Neural progenitor cell (in vitro differentiated cells): ENCODE measurements at regions not wholly inside any gene's neighbourhood (a gene's known extent, or its start where the extent isn't known, plus 50 kb on each side); places are given as distances from the start of the nearest gene placed in this dataset.

Experiments
- DNase-seq: peaks from one replicate; pipeline ENCODE4 v3.0.0-alpha.2; 2016; ENCODE audit warnings: low spot score
- H2AFZ ChIP-seq: fragments of 200-600 bp; sonication (generic); replicated peaks from 2 replicates; pipeline ENCODE4 v1.6.1; 2016; ENCODE audit warnings: antibody characterized with exemption
- H3F3A ChIP-seq: fragments of 200-600 bp; sonication (generic); 2 replicates; pipeline ENCODE4 v1.6.1; 2016; ENCODE audit warnings: antibody characterized with exemption, low read depth
- H3K27ac ChIP-seq: fragments of 200-600 bp; sonication (generic); 2 replicates; pipeline ENCODE4 v1.5.1; 2016; ENCODE audit warnings: mild to moderate bottlenecking
- H3K27me3 ChIP-seq: fragments of 200-600 bp; sonication (generic); 2 replicates; pipeline ENCODE4 v1.6.1; 2016; ENCODE audit warnings: mild to moderate bottlenecking, moderate library complexity
- H3K36me3 ChIP-seq: fragments of 200-600 bp; sonication (generic); 2 replicates; pipeline ENCODE4 v1.5.1; 2016
- H3K4me1 ChIP-seq: fragments of 200-600 bp; sonication (generic); 2 replicates; pipeline ENCODE4 v1.6.1; 2016; ENCODE audit warnings: mixed run types
- H3K4me2 ChIP-seq: fragments of 200-600 bp; sonication (generic); 2 replicates; pipeline ENCODE4 v1.6.1; 2016
- H3K4me3 ChIP-seq: fragments of 200-600 bp; sonication (generic); 2 replicates; pipeline ENCODE4 v1.5.1; 2016
- H3K79me2 ChIP-seq: fragments of 200-600 bp; sonication (generic); 2 replicates; pipeline ENCODE4 v1.6.1; 2016; ENCODE audit warnings: low read depth
- H3K9ac ChIP-seq: fragments of 200-600 bp; sonication (generic); 2 replicates; pipeline ENCODE4 v1.6.1; 2016
- H3K9me3 ChIP-seq: fragments of 200-600 bp; sonication (generic); 2 replicates; pipeline ENCODE4 v1.5.1; 2016; ENCODE audit warnings: low read depth
- H4K20me1 ChIP-seq: fragments of 200-600 bp; sonication (generic); 2 replicates; pipeline ENCODE4 v1.6.1; 2016; ENCODE audit warnings: low read depth
- H3K27ac Mint-ChIP-seq: 3 replicates; pipeline ENCODE4 v1.8.0; 2021; ENCODE audit warnings: mixed read lengths
- H3K27me3 Mint-ChIP-seq: 2 replicates; pipeline ENCODE4 v1.8.0; 2022; ENCODE audit warnings: low read depth, mild to moderate bottlenecking, inconsistent platforms, moderate library complexity, mixed read lengths; ENCODE audit not compliant: insufficient read depth
- H3K36me3 Mint-ChIP-seq: 3 replicates; pipeline ENCODE4 v1.8.0; 2021; ENCODE audit warnings: mixed read lengths
- H3K4me1 Mint-ChIP-seq: 3 replicates; pipeline ENCODE4 v1.8.0; 2021; ENCODE audit warnings: mixed read lengths
- H3K4me3 Mint-ChIP-seq: 3 replicates; pipeline ENCODE4 v1.8.0; 2021; ENCODE audit warnings: mild to moderate bottlenecking, moderate library complexity, mixed read lengths
- H3K9me3 Mint-ChIP-seq: 3 replicates; pipeline ENCODE4 v1.8.0; 2020; ENCODE audit warnings: mixed read lengths
- CTCF ChIP-seq: fragments of 200-600 bp; sonication (generic); IDR thresholded peaks from 2 replicates; pipeline ENCODE4 v1.5.1; 2017; ENCODE audit warnings: antibody characterized with exemption, mild to moderate bottlenecking
- EZH2 ChIP-seq: fragments of 200-600 bp; sonication (generic); IDR thresholded peaks from 2 replicates; pipeline ENCODE4 v1.6.1; 2017; ENCODE audit warnings: antibody characterized with exemption, mild to moderate bottlenecking, moderate library complexity
- EZH2phosphoT487 ChIP-seq: fragments of 200-600 bp; sonication (generic); IDR thresholded peaks from 2 replicates; pipeline ENCODE4 v1.6.1; 2017; ENCODE audit warnings: antibody characterized with exemption

GRCh38 chr13:50390503-50391248 is 375.4 kb downstream of the KCNRG start:
- H3K9ac ChIP-seq, result no peak overlapping the region
- peaks cover 25% of the 10 kb centered on the region for H3F3A ChIP-seq
- Mint-ChIP-seq H3K9me3 (no peaks in the 10 kb centered on the region), H3K4me1 (peaks cover 48% of the 10 kb centered on the region), H3K27me3 (peaks cover 3% of the 10 kb centered on the region), H3K36me3 (no peaks in the 10 kb centered on the region), H3K4me3 (no peak overlapping the region), H3K27ac (no peak overlapping the region)
- H3K79me2 ChIP-seq, result no peaks in the 10 kb centered on the region
- no peak overlapping the region for H3K4me2 ChIP-seq
- no peak overlapping the region for H2AFZ ChIP-seq
- H3K4me1 ChIP-seq, result peaks cover 47% of the 10 kb centered on the region
- no peaks in the 10 kb centered on the region for H3K27me3 ChIP-seq
- no peak for TF ChIP-seq EZH2
- TF ChIP-seq CTCF, result no peak
- no peak for TF ChIP-seq EZH2phosphoT487
- DNase-seq, result no peak
- no peaks in the 10 kb centered on the region for H3K36me3 ChIP-seq
- H3K9me3 ChIP-seq, result no peaks in the 10 kb centered on the region
- H4K20me1 ChIP-seq, result no peaks in the 10 kb centered on the region
- H3K4me3 ChIP-seq, result no peak overlapping the region
- H3K27ac ChIP-seq, result no peak overlapping the region

- no peak overlapping the region for H3K27ac ChIP-seq
- no peaks in the 10 kb centered on the region for H3K79me2 ChIP-seq
- peaks cover 30% of the 10 kb centered on the region for H3K4me1 Mint-ChIP-seq
- no peaks in the 10 kb centered on the region for H3K36me3 ChIP-seq
- H3K27me3 ChIP-seq, result no peaks in the 10 kb centered on the region
- H3K36me3 Mint-ChIP-seq, result peaks cover 3% of the 10 kb centered on the region
- H4K20me1 ChIP-seq, result no peaks in the 10 kb centered on the region
- H3K4me1 ChIP-seq, result peaks cover 28% of the 10 kb centered on the region
- TF ChIP-seq CTCF (no peak), EZH2phosphoT487 (no peak), EZH2 (no peak)
- no peak overlapping the region for H2AFZ ChIP-seq
- no peak overlapping the region for H3K4me2 ChIP-seq
- no peak overlapping the region for H3K9ac ChIP-seq
- no peak overlapping the region for H3K27ac Mint-ChIP-seq
- H3K4me3 Mint-ChIP-seq, result no peak overlapping the region
- peaks cover 10% of the 10 kb centered on the region for H3K9me3 Mint-ChIP-seq
- no peak overlapping the region for H3K4me3 ChIP-seq
- H3K27me3 Mint-ChIP-seq, result peaks cover 7% of the 10 kb centered on the region
- H3F3A ChIP-seq, result peaks cover 14% of the 10 kb centered on the region
- H3K9me3 ChIP-seq, result no peaks in the 10 kb centered on the region
- DNase-seq, result no peak
Measured at GRCh38 chr13:50392977-50393376, 377.7 kb downstream of the KCNRG start.

DNA sequence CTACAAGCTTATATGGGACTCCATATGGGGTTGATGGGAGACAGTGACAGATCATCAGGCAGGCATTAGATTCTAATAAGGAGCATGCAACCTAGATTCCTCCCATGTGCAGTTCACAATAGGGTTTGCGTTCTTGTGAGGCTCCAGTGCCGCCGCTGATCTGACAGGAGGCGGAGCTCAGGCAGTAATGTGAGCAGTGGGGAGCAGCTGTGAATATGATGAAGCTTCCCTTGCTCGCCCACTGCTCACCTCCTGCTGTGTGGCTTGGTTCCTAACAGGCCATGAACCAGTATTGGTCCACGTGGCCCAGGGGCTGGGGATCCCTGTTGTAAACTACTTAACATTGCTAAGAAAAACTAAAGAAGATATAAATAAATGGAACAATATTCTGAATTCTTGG is 378.4 kb downstream of the KCNRG start:
- H3K4me3 Mint-ChIP-seq, result no peak overlapping the region
- H3K4me2 ChIP-seq, result peak overlapping the region; percentile 25
- TF ChIP-seq CTCF (no peak), EZH2 (no peak), EZH2phosphoT487 (no peak)
- H3K36me3 ChIP-seq, result no peaks in the 10 kb centered on the region
- H3K9me3 Mint-ChIP-seq, result peaks cover 12% of the 10 kb centered on the region
- peaks cover 3% of the 10 kb centered on the region for H3K36me3 Mint-ChIP-seq
- H3K9ac ChIP-seq, result no peak overlapping the region
- no peak overlapping the region for H2AFZ ChIP-seq
- H3K79me2 ChIP-seq, result no peaks in the 10 kb centered on the region
- peaks cover 7% of the 10 kb centered on the region for H3K27me3 Mint-ChIP-seq
- peaks cover 28% of the 10 kb centered on the region for H3K4me1 ChIP-seq
- H3K9me3 ChIP-seq, result no peaks in the 10 kb centered on the region
- H3K27ac ChIP-seq, result no peak overlapping the region
- H3K27me3 ChIP-seq, result no peaks in the 10 kb centered on the region
- H3K27ac Mint-ChIP-seq, result no peak overlapping the region
- peaks cover 14% of the 10 kb centered on the region for H3F3A ChIP-seq
- no peaks in the 10 kb centered on the region for H4K20me1 ChIP-seq
- H3K4me3 ChIP-seq, result no peak overlapping the region
- peaks cover 28% of the 10 kb centered on the region for H3K4me1 Mint-ChIP-seq
- DNase-seq, result peak; percentile 77
